A673 (cell line): ENCODE measurements at regions not wholly inside any gene's neighbourhood (a gene's known extent, or its start where the extent isn't known, plus 50 kb on each side); places are given as distances from the start of the nearest gene placed in this dataset.

Source experiments
- EZH2 ChIP-seq: fragments of 200-600 bp; sonication (generic); IDR thresholded peaks from 2 replicates; pipeline ENCODE4 v1.6.1; 2017; ENCODE audit warnings: borderline replicate concordance, low read depth, mild to moderate bottlenecking, mixed read lengths, antibody characterized with exemption, low read length; ENCODE audit not compliant: poor library complexity, severe bottlenecking
- TF ChIP-seq, protein P1 (sequence below): fragments of 300-800, 200-600 bp; sonication (generic); conservative IDR thresholded peaks from 2 replicates; pipeline ENCODE4 v1.5.1; 2017; ENCODE audit warnings: low read depth, mild to moderate bottlenecking, antibody characterized with exemption, low read length, moderate library complexity, mixed read lengths

DNA sequence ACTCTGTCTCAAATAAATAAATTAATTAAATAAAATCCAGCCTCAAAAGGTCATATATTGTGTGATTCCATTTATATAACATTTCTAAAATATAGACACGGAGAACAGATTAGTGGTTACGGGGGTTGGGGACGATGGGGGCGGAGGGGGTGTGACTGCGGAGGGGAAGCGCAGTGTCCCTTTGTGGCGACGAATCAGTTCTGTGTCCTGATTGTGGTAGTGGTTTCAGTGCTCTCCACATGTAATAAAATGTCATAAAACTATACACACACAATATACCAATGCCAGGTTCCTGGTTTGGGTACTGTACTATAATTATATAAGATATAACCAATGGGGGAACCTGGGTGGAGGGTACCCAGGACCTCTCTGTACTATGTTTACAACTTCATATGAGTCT, 186.4 kb downstream of the ANAPC1 start:
- TF ChIP-seq, protein P1, sequence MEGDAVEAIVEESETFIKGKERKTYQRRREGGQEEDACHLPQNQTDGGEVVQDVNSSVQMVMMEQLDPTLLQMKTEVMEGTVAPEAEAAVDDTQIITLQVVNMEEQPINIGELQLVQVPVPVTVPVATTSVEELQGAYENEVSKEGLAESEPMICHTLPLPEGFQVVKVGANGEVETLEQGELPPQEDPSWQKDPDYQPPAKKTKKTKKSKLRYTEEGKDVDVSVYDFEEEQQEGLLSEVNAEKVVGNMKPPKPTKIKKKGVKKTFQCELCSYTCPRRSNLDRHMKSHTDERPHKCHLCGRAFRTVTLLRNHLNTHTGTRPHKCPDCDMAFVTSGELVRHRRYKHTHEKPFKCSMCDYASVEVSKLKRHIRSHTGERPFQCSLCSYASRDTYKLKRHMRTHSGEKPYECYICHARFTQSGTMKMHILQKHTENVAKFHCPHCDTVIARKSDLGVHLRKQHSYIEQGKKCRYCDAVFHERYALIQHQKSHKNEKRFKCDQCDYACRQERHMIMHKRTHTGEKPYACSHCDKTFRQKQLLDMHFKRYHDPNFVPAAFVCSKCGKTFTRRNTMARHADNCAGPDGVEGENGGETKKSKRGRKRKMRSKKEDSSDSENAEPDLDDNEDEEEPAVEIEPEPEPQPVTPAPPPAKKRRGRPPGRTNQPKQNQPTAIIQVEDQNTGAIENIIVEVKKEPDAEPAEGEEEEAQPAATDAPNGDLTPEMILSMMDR, result no peak
- no peak for TF ChIP-seq EZH2
